HG03039 (cell line): ENCODE measurements at regions not wholly inside any gene's neighbourhood (a gene's known extent, or its start where the extent isn't known, plus 50 kb on each side); places are given as distances from the start of the nearest gene placed in this dataset.

Source experiments
- ATAC-seq: cut with Tn5 transposase; IDR thresholded peaks from one replicate; pipeline ENCODE4 v1.9.1; 2021; ENCODE audit warnings: mild to moderate bottlenecking, moderate library complexity; ENCODE audit not compliant: unreplicated experiment

- ATAC-seq = no peak
These were observed 224.1 kb downstream of the ALX1 start for GRCh38 chr12:85504164-85504563.

- ATAC-seq = no peak
These were observed 224.6 kb downstream of the ALX1 start for GRCh38 chr12:85504624-85505023.

GRCh38 chr12:85507456-85507855 lies 227.4 kb downstream of the ALX1 start:
- no peak for ATAC-seq

GRCh38 chr12:85509081-85509856 lies 229.2 kb downstream of the ALX1 start:
- ATAC-seq = peak; percentile 6

GRCh38 chr12:85509857-85510256 lies 229.8 kb downstream of the ALX1 start:
- peak; percentile 95 for ATAC-seq

- no peak for ATAC-seq
These were observed 236.0 kb downstream of the ALX1 start for GRCh38 chr12:85516039-85516438.

- no peak for ATAC-seq
These were observed 236.8 kb downstream of the ALX1 start for GRCh38 chr12:85516667-85517325.

- ATAC-seq = no peak
These were observed 239.1 kb downstream of the ALX1 start for GRCh38 chr12:85519163-85519562.

GRCh38 chr12:85523197-85523596 lies 243.2 kb downstream of the ALX1 start:
- no peak for ATAC-seq

GRCh38 chr12:85527192-85527591 lies 247.2 kb downstream of the ALX1 start:
- peak; percentile 72 for ATAC-seq

- no peak for ATAC-seq
These were observed 249.9 kb downstream of the ALX1 start for GRCh38 chr12:85529896-85530295.

GRCh38 chr12:85530456-85530855 lies 250.4 kb downstream of the ALX1 start:
- ATAC-seq = no peak

- peak; percentile 72 for ATAC-seq
These were observed 251.3 kb downstream of the ALX1 start for GRCh38 chr12:85531341-85531740.

GRCh38 chr12:85549640-85550039 lies 269.6 kb downstream of the ALX1 start:
- ATAC-seq = no peak

GRCh38 chr12:85550924-85551323 lies 270.9 kb downstream of the ALX1 start:
- ATAC-seq = no peak

GRCh38 chr12:85552461-85552860 lies 272.4 kb downstream of the ALX1 start:
- no peak for ATAC-seq

- ATAC-seq = no peak
These were observed 277.8 kb downstream of the ALX1 start for GRCh38 chr12:85557850-85558249.

GRCh38 chr12:85558684-85559083 lies 277.5 kb downstream of the RASSF9 start:
- ATAC-seq = no peak

GRCh38 chr12:85559127-85559526 lies 277.1 kb downstream of the RASSF9 start:
- ATAC-seq = no peak

GRCh38 chr12:85559536-85559935 lies 276.7 kb downstream of the RASSF9 start:
- ATAC-seq = no peak

GRCh38 chr12:85562765-85563164 lies 273.4 kb downstream of the RASSF9 start:
- no peak for ATAC-seq

- no peak for ATAC-seq
These were observed 271.4 kb downstream of the RASSF9 start for GRCh38 chr12:85564786-85565185.
